NCI-H2081 (cell line): ENCODE measurements at regions not wholly inside any gene's neighbourhood (a gene's known extent, or its start where the extent isn't known, plus 50 kb on each side); places are given as distances from the start of the nearest gene placed in this dataset.
"Not testable (repeated sequence)": the region's sequence is repeated elsewhere in the genome, so short reads cannot be mapped to it uniquely, and the experiment has no call there.

ENCODE experiments used
- DNase-seq, 2 experiments: peaks; one replicate each; lab custom pipeline; 2025; lab: John Stamatoyannopoulos, UW

GRCh38 chr9:108278341-108278740 is 577.4 kb downstream of the ACTL7B start:
- peak; percentile 16 to 42 for DNase-seq

GRCh38 chr9:108277216-108277615 is 578.6 kb downstream of the ACTL7B start:
- no peak for DNase-seq

DNA sequence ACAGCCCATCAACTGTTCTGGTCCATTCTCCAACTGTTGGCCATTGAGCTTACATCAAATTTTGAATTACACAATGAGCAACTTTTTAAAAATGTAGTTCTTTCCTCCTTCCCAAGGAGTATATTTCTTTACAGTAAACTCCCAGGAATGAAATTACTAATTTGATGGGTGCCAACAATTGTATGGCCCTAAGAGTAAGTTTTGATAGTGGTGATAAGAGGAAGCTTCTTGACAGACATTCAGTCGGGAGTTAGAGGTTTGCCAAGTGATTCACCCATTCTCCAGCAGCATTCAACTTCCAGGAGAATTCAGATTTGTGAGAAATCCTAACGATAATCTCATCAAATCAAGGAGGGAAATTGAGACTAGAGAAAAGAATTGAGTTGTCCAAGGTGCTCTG is 579.9 kb downstream of the ACTL7B start:
- no peak for DNase-seq

- DNase-seq: no peak
Observed at GRCh38 chr9:108274971-108275370, 580.8 kb downstream of the ACTL7B start.

- DNase-seq: no peak
Observed at GRCh38 chr9:108273988-108274387, 581.8 kb downstream of the ACTL7B start.

GRCh38 chr9:108272349-108272899 is 583.4 kb downstream of the ACTL7B start:
- peak; percentile 84 to 89 for DNase-seq

- peak; percentile 94 to 98 for DNase-seq
Observed at GRCh38 chr9:108271646-108272348, 584.0 kb downstream of the ACTL7B start.

- DNase-seq: no peak
Observed at GRCh38 chr9:108271236-108271635, 584.5 kb downstream of the ACTL7B start.

GRCh38 chr9:108270561-108270960 is 585.2 kb downstream of the ACTL7B start:
- no peak for DNase-seq

DNA sequence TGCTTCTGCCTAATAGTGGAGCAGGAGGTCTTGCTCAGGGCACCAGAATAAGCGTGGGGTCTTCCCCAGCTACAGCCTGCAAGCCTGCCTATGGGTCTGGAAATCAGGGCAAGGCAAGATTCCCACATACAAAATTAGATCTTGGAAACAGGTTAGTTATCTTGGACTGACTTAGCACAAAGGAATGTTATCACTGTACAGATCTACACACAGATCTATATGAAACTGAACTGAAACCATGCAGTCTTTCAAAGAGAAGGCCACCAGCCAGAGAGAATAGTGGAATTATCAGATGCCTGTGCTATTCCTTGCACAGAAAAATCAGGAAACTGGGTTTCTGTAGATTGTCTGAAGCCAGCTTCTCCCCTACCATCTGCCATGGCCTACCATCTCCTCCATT is 585.7 kb downstream of the ACTL7B start:
- no peak for DNase-seq

GRCh38 chr9:108269371-108269770 is 586.4 kb downstream of the ACTL7B start:
- no peak for DNase-seq

DNA sequence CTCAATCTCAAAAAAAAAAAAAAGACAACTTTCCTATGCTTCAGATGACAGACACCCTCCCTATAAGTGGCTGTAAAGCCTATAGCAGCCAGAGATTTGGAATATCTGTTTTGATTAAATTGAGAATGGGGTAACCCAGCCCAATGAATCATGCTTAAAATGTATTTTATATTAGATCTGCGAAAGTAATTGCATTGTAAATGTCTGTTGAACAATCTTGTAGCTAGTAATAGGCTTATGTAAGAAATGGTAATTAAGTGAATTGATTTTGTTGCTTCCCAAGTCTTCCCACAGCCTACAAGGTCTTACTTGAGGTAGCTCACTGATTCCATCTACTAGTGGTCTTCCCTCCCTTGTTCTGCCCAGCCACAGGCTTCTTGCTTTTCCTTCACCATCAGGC is 590.7 kb downstream of the ACTL7B start:
- no peak for DNase-seq

- DNase-seq: no peak
Observed at GRCh38 chr9:108264093-108264492, 591.7 kb downstream of the ACTL7B start.

DNA sequence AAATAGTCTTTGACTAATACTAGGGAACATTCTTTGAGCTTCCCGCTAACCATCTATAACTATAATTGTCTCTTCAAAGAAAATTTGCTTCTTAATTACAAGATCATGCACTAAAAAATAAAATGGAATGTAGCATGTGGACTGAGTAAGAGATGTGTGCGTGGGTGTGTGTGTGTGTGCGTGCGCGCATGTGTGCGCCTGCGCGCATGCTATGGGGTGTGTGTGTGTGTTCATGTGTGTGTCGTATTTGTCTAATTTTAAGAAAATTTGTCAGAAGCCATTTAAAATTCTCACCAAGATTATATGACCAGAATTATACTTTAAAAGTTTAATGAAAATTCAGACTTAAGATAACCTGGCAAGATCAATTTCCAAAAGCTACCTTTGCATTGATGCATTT is 593.0 kb downstream of the ACTL7B start:
- no peak for DNase-seq

DNA sequence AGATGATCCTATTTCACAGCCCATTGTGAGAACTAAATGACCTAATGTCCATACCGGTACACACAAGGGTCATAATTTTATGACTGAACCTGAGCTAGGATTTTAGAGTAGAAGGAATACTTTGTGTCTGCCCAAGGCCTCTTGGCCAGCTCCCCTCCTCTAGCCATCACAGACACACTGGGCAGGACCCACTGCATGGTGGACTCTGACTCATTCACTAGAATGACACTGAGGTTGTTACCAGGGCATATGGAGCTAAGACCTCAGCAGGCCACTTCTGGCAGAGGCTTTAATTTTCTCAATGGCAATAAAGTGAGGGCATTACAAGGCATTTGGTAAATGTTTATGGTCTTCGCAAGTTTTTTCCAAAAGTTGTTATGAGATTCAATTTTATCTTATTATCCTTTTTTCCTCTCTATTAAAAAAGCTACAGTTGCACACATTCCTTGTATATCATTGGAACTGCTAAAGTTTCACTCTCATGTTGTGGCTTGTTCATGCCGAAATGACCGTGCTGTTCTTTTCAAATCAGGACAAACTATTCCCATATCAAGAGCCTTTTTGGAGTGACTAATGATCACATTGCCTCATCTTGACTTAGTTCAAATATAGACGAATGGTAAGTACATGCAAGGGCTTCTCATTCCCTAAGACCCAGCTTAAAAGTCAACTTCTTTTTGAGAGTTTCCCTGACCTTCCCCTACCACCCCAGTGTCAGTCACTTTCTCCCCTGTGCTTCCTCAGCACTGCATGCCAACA is 595.7 kb downstream of the ACTL7B start:
- DNase-seq: no peak

DNA sequence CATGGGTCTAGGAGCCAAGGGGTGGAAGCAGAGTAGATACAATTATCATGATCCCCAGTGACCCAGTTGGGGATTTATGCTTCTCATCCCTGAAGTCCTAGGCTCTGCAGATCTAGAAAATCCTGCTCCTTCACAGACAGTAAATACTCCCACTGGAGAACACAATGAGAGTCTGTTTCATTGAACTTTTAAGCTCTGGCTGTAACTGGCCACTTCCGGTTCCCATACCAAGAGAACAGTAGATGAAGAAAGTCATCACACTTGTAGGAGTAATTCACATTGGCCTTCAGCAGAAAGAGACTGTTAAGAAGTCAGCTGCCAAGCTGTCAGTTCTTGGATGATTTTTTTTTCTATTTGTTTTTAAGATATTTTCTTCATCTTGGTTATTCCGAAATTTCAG is 597.1 kb downstream of the ACTL7B start:
- no peak for DNase-seq

- DNase-seq: peak in 1 of 2 experiments; percentile 34
Observed at GRCh38 chr9:108257382-108257781, 598.4 kb downstream of the ACTL7B start.

- DNase-seq: no peak
Observed at GRCh38 chr9:108254236-108254635, 601.5 kb downstream of the ACTL7B start.

DNA sequence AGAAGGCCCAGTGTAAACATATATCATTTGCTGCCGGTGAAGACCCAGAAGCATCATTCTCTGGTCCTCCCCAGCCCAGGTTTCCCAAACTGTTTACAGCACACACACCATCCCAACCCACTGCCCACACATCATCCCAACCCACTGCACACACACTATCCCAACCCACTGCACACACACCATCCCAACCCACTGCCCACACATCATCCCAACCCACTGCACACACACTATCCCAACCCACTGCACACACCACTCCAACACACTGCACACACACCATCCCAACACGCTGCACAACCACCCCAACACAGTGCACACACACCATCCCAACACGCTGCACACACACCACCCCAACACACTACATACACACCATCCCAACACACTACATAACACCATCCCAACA is 608.4 kb downstream of the ACTL7B start:
- DNase-seq: not testable (repeated sequence)

DNA sequence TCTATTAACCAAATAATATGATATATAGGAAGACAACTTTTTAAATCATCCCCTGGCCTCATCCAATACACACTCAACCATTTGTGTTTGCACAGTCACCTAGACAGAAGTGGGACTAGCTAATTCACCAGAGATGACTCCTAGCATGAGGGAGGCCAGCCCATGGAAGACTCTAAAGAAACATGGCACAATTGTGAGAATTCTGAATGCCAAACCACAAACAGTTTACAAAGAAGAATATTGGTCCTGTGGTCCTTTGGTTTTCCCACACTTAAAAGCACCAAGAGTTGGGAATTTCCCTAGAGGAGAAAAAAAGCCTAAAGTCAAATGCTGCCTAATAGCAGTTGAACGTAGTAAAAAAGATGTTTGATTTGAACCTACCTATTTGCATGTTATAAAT is 609.9 kb downstream of the ACTL7B start:
- no peak for DNase-seq

GRCh38 chr9:108245331-108245730 is 610.5 kb downstream of the ACTL7B start:
- no peak for DNase-seq

DNA sequence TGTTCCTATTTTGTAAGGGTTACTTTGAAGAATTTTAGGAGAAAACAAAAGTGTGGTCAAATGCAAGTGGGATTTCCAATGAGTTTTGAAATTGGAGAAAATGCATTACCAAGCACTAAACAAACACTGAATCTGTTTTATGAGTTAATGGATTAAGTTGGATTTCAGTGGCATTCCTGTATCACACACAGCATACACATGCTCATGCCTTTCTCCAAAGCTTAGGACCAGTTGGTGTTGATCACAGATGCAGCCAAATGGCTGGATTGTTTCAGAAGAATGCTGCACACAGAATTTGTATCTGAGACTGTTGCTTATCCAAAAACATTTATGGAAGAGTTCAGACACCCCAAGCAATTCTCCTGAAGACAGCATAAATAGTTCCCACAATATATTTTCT is 611.1 kb downstream of the ACTL7B start:
- no peak for DNase-seq

GRCh38 chr9:108241384-108242073 is 614.3 kb downstream of the ACTL7B start:
- no peak for DNase-seq
